HUES6 (cell line): ENCODE measurements at regions not wholly inside any gene's neighbourhood (a gene's known extent, or its start where the extent isn't known, plus 50 kb on each side); places are given as distances from the start of the nearest gene placed in this dataset.

Source experiments
- H3K27ac ChIP-seq: 2 replicates; pipeline ENCODE4 v1.7.0; 2013; ENCODE audit warnings: low read depth, mild to moderate bottlenecking, low read length, inconsistent platforms
- H3K27me3 ChIP-seq: 2 replicates; pipeline ENCODE4 v1.6.1; 2013; ENCODE audit warnings: low read length; ENCODE audit not compliant: control insufficient read depth, insufficient read depth
- H3K36me3 ChIP-seq: 2 replicates; pipeline ENCODE4 v1.6.1; 2013; ENCODE audit warnings: low read length; ENCODE audit not compliant: control insufficient read depth, insufficient read depth
- H3K4me1 ChIP-seq: 2 replicates; pipeline ENCODE4 v1.6.1; 2013; ENCODE audit warnings: low read length; ENCODE audit not compliant: control insufficient read depth, insufficient read depth
- H3K4me3 ChIP-seq: 2 replicates; pipeline ENCODE4 v1.5.1; 2013; ENCODE audit warnings: low read depth, low read length
- H3K9ac ChIP-seq: one replicate; pipeline ENCODE4 v1.6.1; 2013; ENCODE audit warnings: mild to moderate bottlenecking, low read length
- H3K9me3 ChIP-seq: 2 replicates; pipeline ENCODE4 v1.6.1; 2013; ENCODE audit warnings: low read depth, low read length; ENCODE audit not compliant: control insufficient read depth, insufficient read depth

DNA sequence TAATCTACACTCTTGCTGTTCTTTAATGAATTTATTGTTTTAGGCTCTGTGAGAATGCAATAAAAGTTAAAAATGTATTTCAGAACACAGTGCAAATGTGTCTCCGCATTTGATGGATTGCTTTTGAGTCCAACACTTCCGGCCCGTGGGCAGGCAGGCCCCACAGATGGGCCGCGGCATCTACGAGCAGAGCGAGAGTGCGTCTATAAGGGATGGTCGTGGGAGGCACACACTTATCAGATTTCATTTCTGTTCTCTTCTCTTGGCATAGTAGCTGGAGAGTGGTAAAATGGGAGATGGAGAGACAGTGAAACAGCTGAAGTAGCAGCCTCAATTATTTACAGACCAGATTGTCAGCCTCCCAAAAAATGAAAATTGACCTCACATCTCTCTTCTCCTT, 134.2 kb downstream of the NAV1 start:
- Histone ChIP-seq H3K27me3 (no peaks in the 10 kb centered on the region), H3K4me3 (no peak overlapping the region), H3K9me3 (no peaks in the 10 kb centered on the region), H3K36me3 (no peaks in the 10 kb centered on the region), H3K27ac (no peak overlapping the region), H3K4me1 (peaks cover 25% of the 10 kb centered on the region), H3K9ac (no peak overlapping the region)

DNA sequence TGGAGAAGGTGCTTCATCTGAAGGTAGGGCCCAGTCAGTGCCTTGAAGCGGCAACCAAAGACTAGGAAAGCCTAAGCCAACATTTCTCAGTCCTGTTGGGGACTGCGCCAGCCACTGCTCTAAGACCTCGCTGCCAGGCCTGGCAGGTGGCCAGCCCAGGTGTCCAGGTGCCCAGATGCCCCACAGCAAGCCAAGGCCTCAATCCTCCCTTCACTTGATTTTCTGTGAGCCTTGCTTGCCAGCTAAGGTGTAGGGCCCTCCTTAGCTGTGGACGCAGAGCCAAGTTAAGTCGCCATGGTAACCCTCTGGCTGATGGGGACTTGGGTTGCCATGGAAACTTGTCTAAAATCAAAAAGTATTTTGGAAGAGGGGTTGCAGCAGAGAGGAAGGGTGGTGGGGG, 135.0 kb downstream of the NAV1 start:
- Histone ChIP-seq H3K36me3 (no peaks in the 10 kb centered on the region), H3K27ac (no peak overlapping the region), H3K27me3 (no peaks in the 10 kb centered on the region), H3K9me3 (no peaks in the 10 kb centered on the region), H3K4me3 (no peak overlapping the region), H3K9ac (no peak overlapping the region), H3K4me1 (peaks cover 31% of the 10 kb centered on the region)

DNA sequence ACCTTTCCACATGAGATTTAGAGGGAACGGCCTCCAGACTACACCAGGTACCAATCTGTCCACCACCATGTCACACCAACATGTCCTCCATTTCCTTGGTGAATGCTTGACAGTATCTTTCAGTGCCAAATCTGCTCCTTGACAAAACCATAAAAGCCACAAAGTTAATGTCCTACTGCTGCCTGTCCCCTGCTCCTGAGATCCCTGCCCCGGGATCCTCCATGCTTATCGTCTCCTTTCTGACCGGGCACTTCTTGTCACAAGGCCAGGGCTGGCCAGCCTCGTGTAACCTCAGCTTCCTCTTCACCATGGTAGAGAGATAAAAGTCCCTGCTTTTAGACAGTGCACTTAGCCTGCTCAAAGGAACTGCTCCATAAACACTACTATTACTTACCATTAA, 136.2 kb downstream of the NAV1 start:
- no peak overlapping the region for H3K4me3 ChIP-seq
- no peaks in the 10 kb centered on the region for H3K27me3 ChIP-seq
- peaks cover 37% of the 10 kb centered on the region for H3K4me1 ChIP-seq
- no peak overlapping the region for H3K9ac ChIP-seq
- no peak overlapping the region for H3K27ac ChIP-seq
- H3K9me3 ChIP-seq, result no peaks in the 10 kb centered on the region
- no peaks in the 10 kb centered on the region for H3K36me3 ChIP-seq

DNA sequence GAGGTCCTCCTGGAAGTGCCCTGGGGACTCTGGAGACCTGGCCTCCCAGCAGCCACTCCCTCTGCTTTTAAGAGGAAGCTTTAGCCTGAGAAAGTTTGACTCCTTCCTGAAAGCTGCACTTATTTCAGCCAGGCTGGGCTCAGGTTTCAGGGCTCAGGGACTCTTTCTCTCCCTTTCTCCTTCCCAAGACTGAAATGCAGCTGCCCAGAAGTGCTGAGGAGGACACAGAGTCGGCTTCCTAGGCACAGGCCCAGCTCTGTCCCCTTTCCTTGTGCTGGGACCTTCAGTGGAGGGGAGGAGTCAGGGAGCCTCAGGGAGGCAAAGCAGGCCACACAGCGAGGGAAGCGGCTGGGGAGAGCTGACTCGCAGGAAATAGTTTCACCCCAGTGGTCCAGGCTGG, 137.3 kb downstream of the NAV1 start:
- no peaks in the 10 kb centered on the region for H3K27me3 ChIP-seq
- H3K9ac ChIP-seq, result no peak overlapping the region
- H3K4me3 ChIP-seq, result no peak overlapping the region
- H3K9me3 ChIP-seq, result no peaks in the 10 kb centered on the region
- no peaks in the 10 kb centered on the region for H3K36me3 ChIP-seq
- no peak overlapping the region for H3K27ac ChIP-seq
- peaks cover 43% of the 10 kb centered on the region for H3K4me1 ChIP-seq

DNA sequence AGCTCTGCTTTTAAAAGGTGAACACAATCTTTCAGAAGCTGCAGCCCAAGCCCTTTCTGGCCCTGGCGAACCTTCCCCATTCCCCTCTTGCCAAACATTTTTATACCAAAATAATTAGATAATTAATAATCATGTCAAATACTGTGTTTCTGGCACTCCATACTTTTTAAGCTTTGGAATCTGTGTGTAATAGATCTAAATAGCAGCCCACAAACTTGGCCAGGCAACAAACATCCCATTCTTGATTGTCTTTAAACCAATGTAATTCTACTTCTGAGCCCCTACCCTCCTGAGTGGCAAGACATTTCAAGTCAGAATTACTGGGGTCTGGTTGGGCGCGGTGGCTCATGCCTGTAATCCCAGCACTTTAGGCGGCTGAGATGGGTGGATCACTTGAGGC, 137.7 kb downstream of the NAV1 start:
- Histone ChIP-seq H3K27me3 (no peaks in the 10 kb centered on the region), H3K27ac (no peak overlapping the region), H3K9ac (no peak overlapping the region)

DNA sequence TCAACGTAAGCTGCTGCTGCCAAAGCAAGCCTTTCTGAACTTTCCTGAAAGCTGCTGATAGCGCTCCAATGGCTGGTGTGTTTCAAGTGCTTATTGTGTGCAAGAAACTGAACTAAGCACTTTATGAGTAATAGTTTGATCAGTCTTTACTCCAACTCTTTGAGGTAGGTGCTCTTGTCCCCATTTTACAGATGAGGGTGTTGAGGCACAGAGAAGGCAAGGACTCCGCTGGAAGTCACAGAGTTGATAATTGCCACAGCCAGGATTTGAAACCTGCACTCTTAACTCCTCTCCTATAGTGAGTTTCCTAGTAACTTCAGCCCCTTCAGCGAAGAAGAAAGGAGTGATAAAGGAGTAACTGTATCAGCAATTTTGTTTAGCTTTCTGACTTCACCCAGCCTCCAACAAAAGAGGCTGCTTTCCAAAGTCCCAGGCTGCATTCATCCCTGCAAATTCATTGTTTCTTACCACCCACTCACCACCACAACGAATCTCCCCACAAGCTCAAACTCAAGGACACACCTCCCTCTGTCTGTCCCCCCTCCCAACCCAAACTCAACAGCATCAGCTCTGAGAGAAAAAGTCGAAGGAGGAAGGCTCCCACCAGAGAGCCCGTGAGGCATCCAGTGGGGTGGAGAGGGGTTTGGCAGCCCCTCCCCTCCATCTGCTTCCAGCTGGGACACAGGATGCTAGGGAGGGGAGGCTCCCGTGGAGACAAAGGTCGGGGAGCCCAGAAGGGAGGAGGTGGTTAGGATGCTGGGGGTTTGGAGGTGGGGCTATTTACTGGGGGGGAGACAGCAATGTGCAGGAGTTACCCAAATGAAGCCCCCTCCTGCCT, 139.6 kb downstream of the NAV1 start:
- H3K9me3 ChIP-seq, result no peaks in the 10 kb centered on the region
- H3K27ac ChIP-seq, result no peak overlapping the region
- no peaks in the 10 kb centered on the region for H3K36me3 ChIP-seq
- no peaks in the 10 kb centered on the region for H3K27me3 ChIP-seq
- H3K9ac ChIP-seq, result no peak overlapping the region
- H3K4me3 ChIP-seq, result no peak overlapping the region; the same call in 1 of the 2 replicates
- peaks cover 48% of the 10 kb centered on the region for H3K4me1 ChIP-seq

More for the DNA sequence above, 137.7 kb downstream of the NAV1 start:
- Histone ChIP-seq H3K36me3 (no peaks in the 10 kb centered on the region), H3K9me3 (no peaks in the 10 kb centered on the region), H3K4me1 (peaks cover 43% of the 10 kb centered on the region), H3K4me3 (no peak overlapping the region)

DNA sequence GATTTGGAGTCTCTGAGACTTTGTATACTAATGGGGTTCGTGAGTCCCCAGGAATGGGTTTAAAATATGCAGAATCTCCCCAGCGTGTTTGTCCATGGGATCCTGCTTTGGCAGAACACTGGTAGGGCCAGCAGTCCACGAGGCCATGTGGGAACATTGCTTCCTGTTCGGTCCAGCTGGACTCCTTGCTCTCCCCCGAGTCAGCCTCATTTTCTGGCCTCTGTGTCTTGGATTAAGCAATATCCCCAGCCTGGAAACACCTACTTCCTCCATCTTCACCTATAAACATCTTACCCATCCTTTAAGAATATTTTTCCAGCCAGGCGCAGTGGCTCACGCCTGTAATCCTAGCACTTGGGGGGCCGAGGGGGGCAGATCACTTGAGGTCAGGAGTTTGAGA, 142.4 kb downstream of the NAV1 start:
- no peaks in the 10 kb centered on the region for H3K27me3 ChIP-seq
- no peaks in the 10 kb centered on the region for H3K9me3 ChIP-seq
- no peak overlapping the region for H3K9ac ChIP-seq
- H3K36me3 ChIP-seq, result no peaks in the 10 kb centered on the region
- no peak overlapping the region for H3K4me3 ChIP-seq
- no peak overlapping the region for H3K27ac ChIP-seq
- peaks cover 46% of the 10 kb centered on the region for H3K4me1 ChIP-seq

DNA sequence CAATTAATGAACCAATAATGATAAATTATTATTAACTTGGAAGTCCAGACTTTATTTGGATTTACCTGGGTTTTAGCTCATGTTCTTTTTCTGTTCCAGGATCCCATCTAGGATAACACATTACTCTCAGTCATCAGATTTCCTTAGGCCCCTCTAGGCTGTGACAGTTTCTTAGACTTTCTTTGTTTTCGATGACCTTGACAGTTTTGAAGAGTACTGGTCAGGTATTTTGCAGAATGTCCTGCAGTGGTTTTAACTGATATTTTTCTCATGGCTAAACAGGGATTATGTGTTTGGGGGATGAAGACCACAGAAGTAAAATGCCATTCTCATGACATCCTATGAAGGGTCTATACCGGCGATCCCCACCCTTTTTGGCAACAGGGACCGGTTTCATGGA, 144.0 kb downstream of the NAV1 start:
- H3K9ac ChIP-seq, result no peak overlapping the region
- H3K4me1 ChIP-seq, result peaks cover 49% of the 10 kb centered on the region
- H3K27me3 ChIP-seq, result no peaks in the 10 kb centered on the region
- no peaks in the 10 kb centered on the region for H3K36me3 ChIP-seq
- no peak overlapping the region for H3K4me3 ChIP-seq
- H3K27ac ChIP-seq, result no peak overlapping the region
- no peaks in the 10 kb centered on the region for H3K9me3 ChIP-seq

DNA sequence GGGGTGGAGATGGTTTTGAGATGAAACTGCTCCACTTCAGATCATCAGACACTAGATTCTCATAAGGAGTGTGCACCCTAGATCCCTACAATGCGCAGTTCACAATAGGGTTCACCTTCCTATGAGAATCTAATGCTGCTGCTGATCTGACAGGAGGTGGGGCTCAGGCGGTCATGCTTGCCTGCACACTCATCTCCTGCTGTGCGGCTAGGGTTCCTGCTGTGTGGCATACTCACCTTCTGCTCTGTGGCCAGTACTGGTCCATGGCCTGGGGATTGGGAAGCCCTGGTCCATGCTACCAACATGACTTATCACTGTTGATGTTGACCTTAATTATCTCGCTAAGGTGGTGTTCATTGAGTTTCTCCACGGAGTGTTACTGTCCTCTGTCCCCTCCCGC, 144.5 kb downstream of the NAV1 start:
- Histone ChIP-seq H3K9me3 (no peaks in the 10 kb centered on the region), H3K27me3 (no peaks in the 10 kb centered on the region)

DNA sequence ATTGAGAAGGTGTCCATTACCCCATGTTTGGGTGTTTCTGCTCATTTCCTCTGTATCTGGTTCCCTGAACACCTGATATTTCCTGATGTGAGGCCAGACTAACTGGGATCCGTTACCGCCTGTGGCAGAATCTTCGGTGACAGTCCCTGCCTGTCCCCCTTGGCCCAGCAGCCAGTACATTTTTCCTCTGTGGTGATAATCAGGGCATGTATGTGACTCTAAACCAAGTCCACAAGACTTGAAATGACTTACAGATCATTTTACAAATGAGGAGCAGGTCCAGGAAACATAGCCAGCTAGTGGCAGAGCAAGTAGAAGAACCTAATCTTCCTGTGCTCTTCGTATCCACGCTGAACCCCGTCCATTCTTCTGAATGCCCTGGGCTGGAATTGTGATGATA, 143.5 kb upstream of the IPO9 start:
- Histone ChIP-seq H3K4me1 (peaks cover 37% of the 10 kb centered on the region), H3K27ac (no peak overlapping the region), H3K9me3 (no peaks in the 10 kb centered on the region), H3K27me3 (no peaks in the 10 kb centered on the region), H3K4me3 (no peak overlapping the region), H3K9ac (no peak overlapping the region), H3K36me3 (no peaks in the 10 kb centered on the region)

More for the DNA sequence above, 144.5 kb downstream of the NAV1 start:
- Histone ChIP-seq H3K27ac (no peak overlapping the region), H3K4me1 (peaks cover 48% of the 10 kb centered on the region), H3K4me3 (no peak overlapping the region), H3K36me3 (no peaks in the 10 kb centered on the region), H3K9ac (no peak overlapping the region)

DNA sequence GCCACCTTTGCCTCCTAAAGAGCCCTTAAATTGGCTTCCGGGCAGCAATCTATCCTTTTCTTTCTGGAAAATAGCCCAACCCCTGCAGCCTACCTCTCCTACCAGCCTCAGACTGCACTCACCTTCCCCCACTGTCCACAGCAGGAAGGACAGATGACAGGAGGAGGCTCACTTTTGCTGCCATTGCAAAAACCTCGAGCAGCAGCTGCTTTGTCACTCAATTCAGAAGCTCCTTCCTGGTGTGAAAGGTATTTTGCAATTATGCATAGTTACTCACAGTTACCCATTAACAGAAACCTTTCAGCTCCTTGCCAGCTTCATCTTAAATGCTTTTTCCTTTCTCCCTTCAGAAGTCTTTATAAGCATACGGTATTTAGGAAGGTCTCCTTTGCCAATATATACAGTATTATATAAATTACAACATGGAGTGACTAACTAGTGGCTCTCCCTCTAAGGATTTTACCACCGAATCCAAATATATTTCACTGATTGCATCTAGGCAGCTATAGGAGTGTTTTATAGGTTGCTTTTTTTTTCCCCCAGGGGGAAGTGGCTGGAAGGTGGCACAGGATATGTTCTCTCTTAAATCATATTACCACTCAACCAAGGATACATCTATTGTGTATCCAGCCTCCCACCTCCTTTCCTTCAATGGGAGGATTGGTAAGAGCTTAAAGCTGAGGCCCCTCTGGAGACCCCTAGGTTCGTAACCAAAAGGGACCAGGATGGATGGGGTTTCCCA, 142.1 kb upstream of the IPO9 start:
- Histone ChIP-seq H3K9ac (no peak overlapping the region), H3K27ac (no peak overlapping the region), H3K9me3 (no peaks in the 10 kb centered on the region)

More for the DNA sequence above, 142.1 kb upstream of the IPO9 start:
- no peaks in the 10 kb centered on the region for H3K36me3 ChIP-seq
- peaks cover 31% of the 10 kb centered on the region for H3K4me1 ChIP-seq
- H3K4me3 ChIP-seq, result 0 out of 2 replicates have a peak overlapping the region, but pooled peaks have one; percentile 14
- no peaks in the 10 kb centered on the region for H3K27me3 ChIP-seq
